Ramos (cell line): ENCODE measurements at regions not wholly inside any gene's neighbourhood (a gene's known extent, or its start where the extent isn't known, plus 50 kb on each side); places are given as distances from the start of the nearest gene placed in this dataset.

Experiments used
- in situ Hi-C: fragments of 300-500 bp; cut with MboI; formaldehyde crosslinking; loops from one replicate; pipeline ENCODE4 v1.14.3; 2022; ENCODE audit warnings: low sequenced_read_pairs; ENCODE audit not compliant: unreplicated experiment

DNA sequence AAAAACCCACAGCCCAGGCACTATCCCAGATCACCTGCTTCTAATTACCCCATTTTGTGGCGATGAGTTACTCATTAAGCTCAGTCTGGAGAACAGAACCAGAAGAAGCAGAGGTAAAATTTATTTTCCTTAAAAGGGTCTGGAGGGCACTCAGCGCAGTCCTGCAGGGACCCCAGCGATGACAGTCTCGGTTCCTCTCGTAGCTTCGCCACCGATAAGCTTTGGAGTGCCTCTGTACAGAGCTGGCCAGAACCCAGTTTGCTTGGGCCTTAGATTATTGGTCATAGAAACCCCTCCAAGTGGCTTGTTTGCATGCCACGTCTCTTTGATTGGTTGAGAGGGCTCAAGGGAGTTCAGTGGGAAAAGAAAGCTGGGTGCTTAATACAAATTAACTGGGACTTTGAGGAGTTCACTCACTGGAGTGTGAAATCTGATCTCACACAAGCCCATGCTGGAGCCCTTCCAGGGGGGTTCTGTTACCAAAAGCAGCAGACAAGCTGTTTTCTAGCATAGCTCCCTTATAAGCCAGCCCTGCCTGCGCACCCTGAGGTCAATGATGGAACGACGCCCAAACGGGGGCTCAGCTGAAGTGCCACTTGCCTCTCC is 158.5 kb upstream of the ARID1B start:
- in situ Hi-C loops = no loop called here

DNA sequence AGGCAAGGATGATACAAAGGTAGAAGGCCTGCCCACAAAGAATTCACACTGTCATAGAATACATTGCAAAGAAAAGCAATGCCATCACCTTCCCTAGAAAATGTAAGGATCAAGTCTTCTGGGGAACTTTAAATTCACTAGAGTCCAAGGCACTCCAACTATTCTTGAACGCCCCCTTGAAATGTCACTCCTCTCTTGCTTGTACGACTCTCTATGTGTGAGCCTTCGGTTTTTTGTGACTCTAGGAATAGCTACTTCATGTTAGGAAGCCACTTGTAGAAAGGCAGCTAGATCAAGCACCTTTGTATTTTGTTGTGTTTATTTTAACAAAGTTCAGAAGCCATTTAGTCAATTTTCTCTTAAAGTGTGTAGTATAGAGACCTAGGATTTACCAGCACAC is 159.2 kb upstream of the ARID1B start:
- in situ Hi-C loops = no loop called here

DNA sequence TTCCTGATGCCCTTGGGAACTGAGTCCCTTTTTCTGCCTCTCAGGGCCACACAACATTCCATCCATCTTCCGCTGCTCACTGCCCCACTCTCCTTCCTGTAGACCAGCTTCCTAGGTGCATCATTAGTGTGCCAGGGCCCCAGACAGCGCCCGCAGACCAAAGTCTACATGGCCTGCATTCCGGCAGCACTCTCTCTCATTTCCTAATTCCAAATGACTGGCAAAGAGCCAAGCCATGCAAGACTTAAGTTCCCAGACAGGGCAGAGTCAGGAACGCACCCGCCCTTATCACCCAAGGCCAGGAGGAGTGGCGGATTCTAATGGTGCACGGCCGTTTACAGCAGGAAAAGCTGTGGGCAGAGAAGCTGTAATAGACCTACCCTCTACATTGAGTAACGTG is 159.8 kb upstream of the ARID1B start:
- in situ Hi-C loops = no loop called here

DNA sequence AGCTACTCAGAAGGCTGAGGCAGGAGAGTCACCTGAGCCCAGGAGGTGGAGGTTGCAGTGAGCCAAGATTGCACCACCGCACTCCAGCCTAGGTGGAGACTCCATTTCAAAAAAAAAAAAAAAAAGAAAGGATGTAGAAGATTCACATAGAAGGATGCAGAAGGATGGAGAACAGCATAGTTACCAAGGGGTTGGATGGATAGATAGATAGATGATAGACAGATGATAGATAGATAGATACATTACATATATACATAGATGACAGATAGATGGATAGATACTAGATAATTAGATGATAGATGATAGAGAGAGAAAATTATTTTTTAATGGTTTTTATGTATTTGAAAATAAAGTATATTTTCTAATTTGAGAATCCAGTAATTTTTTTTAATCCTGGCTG is 160.7 kb upstream of the ARID1B start:
- in situ Hi-C loops = no loop called here

DNA sequence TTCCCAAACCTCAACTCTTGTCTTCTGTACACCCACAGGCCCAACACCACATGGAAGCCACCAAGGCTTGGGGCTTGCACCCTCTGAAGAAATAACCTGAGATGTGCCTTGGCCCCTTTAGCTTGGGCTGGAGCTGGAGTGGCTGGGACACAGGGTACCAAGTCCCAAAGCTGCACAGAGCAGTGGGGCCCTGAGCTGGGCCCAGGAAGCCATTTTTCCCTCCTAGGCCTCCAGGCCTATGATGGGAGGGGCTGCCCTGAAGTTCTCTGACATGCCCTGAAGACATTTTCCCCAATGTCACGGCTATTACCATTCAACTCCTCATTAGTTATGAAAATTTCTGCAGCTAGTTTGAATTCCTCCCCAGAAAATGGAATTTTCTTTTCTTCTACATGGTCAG is 163.2 kb upstream of the ARID1B start:
- in situ Hi-C loops = no loop called here

DNA sequence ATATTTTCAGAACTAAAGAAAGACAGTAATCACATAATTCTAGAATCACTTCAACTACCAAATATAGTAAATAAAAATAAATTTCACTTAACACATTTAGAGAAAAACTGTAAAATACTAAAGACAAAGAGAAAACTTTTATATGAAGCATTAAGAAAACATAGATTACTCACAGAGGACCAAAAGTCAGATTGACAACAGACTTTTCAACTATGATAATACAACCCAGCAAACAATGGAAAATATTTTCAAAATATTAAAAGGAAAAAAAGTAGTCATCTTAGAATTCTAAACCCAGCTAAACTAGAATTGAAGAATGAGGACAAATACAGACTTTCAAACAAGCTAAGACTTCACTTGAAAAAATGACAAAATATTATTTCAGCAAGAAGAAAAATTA is 164.8 kb upstream of the ARID1B start:
- in situ Hi-C loops = no loop called here

DNA sequence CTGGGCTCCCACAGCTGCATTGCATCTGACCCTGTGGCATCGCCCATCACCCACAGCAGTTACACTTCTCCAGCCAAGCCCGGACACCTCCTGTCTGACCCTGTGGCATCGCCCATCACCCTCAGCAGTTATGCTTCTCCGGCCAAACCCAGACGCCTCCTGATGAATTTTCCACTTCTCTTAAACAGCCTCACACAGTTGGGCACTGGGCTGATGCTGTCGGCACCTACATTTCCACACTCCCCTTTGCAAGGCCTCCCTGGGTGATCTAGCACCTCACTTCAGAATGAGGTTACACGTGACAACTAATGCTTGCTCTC is 175.2 kb upstream of the ARID1B start:
- in situ Hi-C loops = no loop called here

DNA sequence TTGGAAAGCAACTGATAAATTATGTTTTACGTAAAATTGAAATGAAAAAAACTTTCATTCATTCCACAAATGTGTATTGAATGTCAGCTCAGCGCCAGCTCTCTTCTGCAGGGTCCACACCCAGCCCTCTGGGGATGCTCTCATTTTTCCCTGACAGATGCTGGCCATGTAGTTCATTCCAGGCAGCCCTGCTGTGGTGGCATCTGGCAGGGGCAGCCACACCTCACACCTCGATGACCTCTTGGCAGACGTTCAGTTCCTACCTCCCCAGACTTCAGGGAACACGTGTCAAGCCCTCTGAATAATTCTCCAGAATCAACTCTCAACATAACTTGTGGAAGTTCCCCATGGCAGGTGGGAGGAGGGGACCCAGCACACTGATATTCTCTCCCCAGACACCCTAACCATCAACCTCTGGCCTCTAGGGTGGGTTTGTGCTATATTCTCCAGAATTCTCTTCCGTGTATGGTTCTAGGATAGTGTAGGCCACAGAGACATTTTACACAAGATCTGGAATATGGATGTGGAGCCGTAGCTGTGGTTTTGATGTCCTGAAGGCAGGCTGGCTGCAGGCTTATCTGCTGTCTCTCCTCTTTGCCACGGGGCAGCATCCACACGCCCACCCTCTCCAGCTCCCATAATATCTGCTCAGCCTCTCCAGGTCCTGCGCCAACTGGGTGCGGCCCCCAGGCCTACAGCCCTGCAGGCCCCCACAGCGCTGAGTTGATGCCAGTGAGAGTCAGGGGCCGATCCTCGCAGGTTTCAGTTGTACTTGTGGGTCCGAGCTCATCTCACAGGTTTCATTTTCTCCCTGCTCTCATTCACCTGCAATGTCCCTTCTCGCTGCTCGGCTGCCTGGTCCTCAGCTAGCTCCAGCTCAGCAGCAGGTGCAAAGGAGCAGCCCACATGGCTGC is 175.8 kb upstream of the ARID1B start:
- in situ Hi-C loops = no loop called here

DNA sequence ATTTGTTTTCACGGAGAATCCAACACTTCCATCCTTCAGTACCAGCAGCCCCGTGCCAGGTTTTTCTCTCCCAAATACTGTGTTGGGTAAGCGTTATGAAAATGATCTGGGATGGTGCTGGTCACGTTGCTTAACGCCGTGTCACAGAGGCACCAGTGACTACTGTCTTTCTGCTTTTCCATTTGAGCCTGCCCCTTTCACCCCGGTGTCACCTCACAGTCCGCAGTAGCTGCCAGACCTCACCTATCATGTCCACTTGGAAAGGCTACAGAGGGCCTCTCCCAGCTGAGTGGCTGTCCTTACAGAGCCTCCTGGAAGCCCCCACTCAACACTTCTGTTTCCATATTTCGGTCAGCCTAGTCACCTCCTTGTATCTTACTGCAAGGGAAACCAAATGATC is 176.5 kb upstream of the ARID1B start:
- in situ Hi-C loops = no loop called here

DNA sequence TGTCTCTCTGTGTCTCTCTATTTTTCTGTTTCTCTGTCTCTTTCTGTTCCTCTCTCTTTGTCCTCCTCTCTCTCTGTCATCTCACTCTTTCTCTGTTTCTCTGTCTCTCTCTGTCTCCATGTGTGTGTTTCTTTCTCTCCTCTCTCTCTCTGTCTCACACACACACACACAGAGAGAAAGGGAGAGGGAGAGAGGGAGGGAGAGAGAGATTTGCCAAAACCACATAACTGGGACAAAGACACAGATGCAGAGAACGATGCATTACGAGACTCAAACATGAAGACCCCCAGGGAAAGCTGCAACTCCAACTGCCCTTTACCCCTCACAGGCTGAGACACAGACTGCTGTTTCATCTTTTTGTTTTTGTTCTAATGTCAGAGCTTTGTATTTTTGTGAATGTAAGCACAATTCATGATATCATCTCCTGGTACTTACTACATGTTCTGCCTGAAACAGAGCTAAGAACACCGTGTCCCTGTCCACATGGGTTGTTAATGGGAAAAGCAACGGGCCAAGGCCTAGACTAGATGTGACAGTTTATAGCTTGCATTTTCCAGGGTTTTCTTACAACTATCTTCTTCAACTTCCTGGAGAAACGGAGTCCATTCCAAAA is 177.1 kb upstream of the ARID1B start:
- in situ Hi-C loops = no loop called here

DNA sequence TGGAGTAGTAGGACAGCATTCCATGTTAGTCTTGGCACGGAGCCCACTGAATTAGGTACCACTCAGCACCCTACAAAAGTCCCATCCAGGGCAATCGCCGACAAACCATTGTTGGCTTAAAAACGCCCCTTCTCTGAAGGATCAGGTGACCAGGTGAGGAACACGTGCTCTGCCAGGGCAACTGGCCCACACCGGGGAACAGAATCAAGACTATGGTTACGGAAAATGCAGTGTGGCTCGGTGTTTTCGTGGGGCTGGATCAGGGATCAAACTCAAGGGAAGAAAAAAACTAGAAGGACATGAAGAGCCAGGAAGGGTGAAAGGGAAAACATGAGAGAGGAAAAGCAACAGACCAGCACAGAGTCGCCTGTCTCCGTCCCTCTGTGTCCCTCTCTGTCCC is 177.8 kb upstream of the ARID1B start:
- in situ Hi-C loops = no loop called here

DNA sequence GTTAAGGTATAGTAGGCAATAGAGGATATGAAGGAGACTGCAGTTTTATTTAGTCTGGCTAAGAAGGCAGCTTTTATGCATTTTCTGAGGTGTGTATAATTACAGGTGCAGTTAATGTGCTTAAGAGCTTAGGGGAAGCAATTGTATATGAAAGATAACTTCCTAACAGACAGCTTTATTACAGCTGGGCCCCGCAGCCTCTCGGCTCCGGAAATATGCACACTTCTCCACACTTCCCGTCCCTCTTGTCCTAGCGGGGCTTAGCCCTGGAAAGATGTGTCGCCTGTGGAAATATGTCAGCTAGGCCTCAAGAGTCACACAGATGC is 178.4 kb upstream of the ARID1B start:
- in situ Hi-C loops = no loop called here

DNA sequence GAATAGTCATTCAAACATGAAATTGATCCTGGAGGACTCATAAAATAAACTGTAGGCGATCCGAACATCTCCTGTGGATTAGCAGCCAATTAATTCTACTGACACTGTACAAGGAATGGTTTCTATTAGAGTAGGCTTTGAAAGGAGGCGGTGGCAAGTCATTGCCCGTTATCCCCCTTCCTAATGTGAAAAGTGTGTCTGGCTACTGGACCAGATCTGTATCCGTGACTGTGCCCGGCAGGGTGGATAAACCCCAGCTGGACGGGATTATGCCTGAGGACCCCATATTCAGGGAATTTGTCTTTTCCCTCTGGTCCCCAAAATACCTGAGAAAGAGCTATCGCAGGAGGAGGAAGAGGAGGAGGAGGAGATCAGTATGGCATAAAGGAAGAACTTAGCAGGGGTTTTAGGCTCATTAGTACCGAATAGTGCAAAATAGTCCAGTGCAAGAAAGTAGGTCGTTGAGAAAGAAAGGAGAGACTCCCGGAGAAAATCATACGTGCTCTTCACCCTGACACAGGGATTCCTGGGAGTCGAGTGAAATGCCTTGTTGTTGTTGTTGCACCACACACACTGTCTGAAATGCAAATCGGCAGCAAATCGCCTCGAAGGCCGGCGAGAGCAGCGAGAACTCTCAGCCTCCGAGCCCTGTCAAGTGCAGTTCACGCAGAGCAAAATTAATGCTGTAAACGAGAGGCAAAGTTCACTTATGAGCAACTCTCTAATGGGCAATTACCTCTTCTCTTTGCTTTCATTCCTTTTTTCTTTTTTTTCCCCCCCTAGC is 178.9 kb upstream of the ARID1B start:
- in situ Hi-C loops = no loop called here

DNA sequence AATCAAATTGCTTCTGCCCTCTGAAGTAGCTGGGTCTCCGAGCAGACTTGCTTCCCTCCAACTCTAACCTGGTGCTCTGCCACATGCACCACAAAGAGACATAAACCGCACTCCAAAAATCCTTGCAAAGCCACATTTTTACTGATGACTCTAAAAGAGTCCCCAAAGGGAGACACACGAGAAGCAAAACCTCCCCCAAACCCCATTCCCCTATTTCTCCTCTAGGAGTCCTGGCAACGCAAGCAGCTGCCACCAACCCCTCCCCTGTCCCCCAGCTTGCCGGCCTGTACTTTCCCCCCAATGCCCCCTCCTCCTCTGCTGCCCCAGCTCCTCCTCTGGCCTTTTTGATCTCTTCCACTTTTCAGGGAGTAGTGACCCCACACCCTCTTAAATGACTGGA is 180.1 kb upstream of the ARID1B start:
- in situ Hi-C loops = no loop called here

DNA sequence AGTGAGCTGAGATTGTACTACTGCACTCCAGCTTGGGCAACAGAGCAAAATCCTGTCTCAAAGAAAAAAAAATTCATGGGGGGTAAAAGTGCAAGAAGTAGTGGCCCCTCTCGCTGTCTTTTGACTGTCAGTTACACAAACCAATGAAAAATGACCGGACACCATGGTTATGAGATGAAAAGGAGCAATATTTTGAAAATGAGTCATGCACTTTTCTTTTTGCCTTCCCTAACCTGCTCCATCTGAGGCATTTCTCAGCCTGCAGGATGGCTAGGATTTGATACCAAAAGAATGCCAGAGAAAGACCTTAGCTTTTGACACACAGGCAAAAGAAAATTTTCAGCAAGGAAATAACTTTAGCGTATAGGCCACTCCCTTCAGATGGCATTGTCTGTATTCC is 181.7 kb upstream of the ARID1B start:
- in situ Hi-C loops = no loop called here

DNA sequence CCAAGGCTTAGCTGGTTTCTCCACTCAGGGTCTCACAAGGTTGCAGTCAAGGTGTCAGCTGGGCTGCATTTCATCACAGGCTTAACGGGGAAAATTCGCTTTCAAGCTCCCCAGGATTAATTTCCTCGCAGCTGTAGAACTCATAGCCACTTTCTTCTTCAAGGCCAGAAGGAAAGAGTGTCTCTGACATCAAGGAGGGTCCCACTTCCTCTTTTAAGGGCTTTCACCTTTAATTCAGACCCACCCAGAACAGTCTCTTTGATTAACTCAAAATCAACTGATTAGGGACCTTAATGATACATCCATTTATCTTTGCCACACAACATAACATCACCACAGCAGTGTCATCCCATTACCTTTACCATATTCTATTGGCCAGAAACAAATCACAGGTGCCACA is 183.3 kb upstream of the ARID1B start:
- in situ Hi-C loops = no loop called here

DNA sequence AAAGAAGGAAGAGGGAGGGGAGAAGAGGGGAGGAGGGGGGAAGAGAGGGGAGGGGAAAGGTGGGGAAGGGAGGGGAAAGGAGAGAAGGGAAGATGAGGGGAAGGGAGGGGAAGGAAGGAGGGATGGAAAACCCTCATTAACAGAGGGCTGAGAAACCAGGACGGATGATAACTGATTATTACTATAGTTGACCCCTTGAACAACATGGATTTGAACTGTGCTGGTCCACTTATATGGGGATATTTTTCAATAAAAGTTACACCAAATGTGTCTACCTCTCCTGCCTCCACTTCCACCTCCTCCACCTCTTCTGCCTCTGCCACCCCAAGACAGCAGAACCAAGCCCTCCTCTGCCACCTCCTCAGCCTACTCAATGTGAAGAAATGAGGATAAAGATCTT is 184.1 kb upstream of the ARID1B start:
- in situ Hi-C loops = no loop called here

DNA sequence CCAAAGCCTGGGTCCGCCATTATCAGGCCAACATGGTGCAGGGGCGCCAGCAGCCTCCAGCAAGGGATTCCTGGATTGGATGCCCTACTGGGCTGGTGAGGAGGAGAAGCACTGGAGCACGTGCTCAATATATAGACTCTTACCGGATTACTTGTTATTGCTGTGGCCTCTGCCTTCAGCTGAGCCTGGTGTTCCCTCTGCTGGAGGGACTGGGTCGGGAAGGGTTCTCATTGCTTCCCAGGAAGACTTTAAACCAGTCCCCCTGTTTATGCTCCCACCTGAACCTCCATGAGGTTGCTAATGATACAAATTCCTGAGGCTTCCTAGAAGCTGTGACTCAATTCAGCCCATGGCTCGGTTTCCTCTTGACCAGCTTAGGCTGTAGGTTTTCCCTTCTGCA is 186.7 kb upstream of the ARID1B start:
- in situ Hi-C loops = no loop called here

DNA sequence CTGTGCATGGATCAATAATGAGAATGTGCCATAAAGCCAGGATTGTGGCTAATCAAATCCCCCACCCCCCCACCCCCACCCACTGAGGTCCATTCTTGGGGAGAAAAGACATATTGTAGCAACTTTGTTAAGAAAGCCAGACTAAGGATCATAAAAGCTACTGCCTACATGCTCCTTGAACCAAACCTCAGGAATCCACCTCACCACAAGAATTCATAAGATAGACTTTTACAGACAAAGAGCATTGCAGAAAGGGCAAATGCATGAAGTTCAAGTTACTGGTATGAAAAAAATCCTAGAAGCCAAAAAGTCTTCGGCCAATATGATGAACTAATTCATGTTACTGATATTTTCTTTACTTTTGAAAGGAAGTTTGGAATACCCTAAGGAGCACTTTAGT is 187.9 kb upstream of the ARID1B start:
- in situ Hi-C loops = no loop called here

DNA sequence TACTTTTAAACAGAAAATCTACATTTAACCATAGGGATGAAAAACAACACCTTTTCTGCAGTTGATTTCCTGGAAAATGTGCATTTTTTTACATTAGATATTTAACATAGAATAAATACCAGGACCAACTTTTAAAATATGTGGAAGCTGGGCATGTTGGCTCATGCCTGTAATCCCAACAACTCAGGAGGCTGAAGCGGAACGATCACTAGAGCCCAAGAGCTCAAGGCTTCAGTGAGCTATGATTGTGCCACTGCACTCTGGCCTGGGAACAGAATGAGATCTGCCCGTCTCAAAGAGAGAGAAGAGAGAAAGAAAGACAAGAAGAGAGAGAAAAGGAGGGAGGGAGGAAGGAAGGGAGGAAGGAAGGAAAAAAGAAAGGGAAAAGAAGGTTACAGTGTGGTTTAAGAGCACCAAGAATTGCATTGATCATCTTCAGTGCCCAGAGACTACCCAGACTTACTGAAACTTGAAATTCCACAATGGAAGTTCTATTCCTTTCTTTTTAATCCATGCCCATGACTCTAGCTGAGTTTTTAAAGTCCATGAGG is 189.4 kb upstream of the ARID1B start:
- in situ Hi-C loops = no loop called here

DNA sequence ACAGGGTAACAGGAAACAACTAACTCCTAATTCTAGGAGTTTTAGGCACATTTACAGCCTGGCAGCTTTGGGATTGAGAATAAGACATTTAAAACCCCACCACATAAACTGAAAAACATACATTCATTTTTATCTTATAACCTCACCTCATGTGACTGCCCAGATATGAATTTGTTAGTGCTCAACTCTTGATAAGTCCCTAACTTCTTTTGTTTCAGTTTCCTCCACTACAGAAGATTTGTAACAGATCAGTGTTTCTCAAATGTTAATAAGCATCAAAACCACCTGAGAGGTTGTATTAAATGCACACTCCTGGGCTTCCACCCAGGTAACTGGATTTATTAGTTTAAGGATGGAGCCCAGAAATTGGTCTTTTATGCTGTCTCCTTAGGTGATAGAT is 190.1 kb upstream of the ARID1B start:
- in situ Hi-C loops = no loop called here
